CD14-positive monocyte (primary cell): ENCODE measurements at regions not wholly inside any gene's neighbourhood (a gene's known extent, or its start where the extent isn't known, plus 50 kb on each side); places are given as distances from the start of the nearest gene placed in this dataset.

Experiments used
- DNase-seq, 3 donors: peaks; one replicate each; pipeline ENCODE4 v3.0.0-alpha.2; 2011 to 2022
- H2AFZ ChIP-seq: 2 replicates; pipeline ENCODE4 v1.6.0; 2012; ENCODE audit warnings: mild to moderate bottlenecking, low read depth, low read length, inconsistent platforms; ENCODE audit not compliant: insufficient read depth, poor library complexity, severe bottlenecking
- H3K27ac ChIP-seq, 2 donors: 1 replicate in 1 of 2; 2 replicates in 1 of 2; pipeline ENCODE4 v1.5.1; 2012 to 2013; ENCODE audit warnings: low read length in 2 of 2, control low read depth in 1 of 2, inconsistent platforms in 1 of 2, low read depth in 1 of 2, mild to moderate bottlenecking in 1 of 2
- H3K27me3 ChIP-seq, 2 donors: one replicate each; pipeline versions ENCODE4 v1.6.0 to v1.6.1; 2011 to 2013; ENCODE audit warnings: low read length in 2 of 2; ENCODE audit not compliant: control insufficient read depth in 2 of 2, insufficient read depth in 2 of 2
- H3K36me3 ChIP-seq, 2 donors: replicated peaks in 1 of 2; 1 replicate in 1 of 2; 2 replicates in 1 of 2; pipeline versions ENCODE4 v1.5.1 to v1.6.1; 2012 to 2013; ENCODE audit warnings: low read length in 2 of 2, control low read depth in 1 of 2, inconsistent platforms in 1 of 2, mild to moderate bottlenecking in 1 of 2; ENCODE audit not compliant: insufficient read depth in 2 of 2, control insufficient read depth in 1 of 2
- H3K4me1 ChIP-seq, 2 donors: 1 replicate in 1 of 2; 2 replicates in 1 of 2; pipeline versions ENCODE4 v1.5.1 to v1.6.1; 2012 to 2013; ENCODE audit warnings: low read length in 2 of 2, control low read depth in 1 of 2, inconsistent platforms in 1 of 2, mild to moderate bottlenecking in 1 of 2, moderate library complexity in 1 of 2; ENCODE audit not compliant: insufficient read depth in 2 of 2, control insufficient read depth in 1 of 2
- H3K4me2 ChIP-seq: replicated peaks from 2 replicates; pipeline ENCODE3; 2012; ENCODE audit warnings: low read length, moderate library complexity, mild to moderate bottlenecking; ENCODE audit not compliant: poor library complexity, severe bottlenecking; ENCODE audit errors: extremely low read depth
- H3K4me3 ChIP-seq, 3 experiments: fragments of 200-600 bp in 1 of 3; sonication (generic) in 1 of 3; replicated peaks in 1 of 3; 1 replicate in 2 of 3; 2 replicates in 1 of 3; pipeline ENCODE4 v1.5.1; 2011 to 2013; ENCODE audit warnings: low read length in 3 of 3, mild to moderate bottlenecking in 3 of 3, control low read depth in 2 of 3, low read depth in 2 of 3, inconsistent platforms in 1 of 3, moderate library complexity in 1 of 3
- H3K79me2 ChIP-seq: 2 replicates; pipeline ENCODE4 v1.6.0; 2012; ENCODE audit warnings: mild to moderate bottlenecking, control low read depth, inconsistent platforms, low read length, moderate library complexity; ENCODE audit not compliant: insufficient read depth
- H3K9ac ChIP-seq: 2 replicates; pipeline ENCODE4 v1.6.0; 2017; ENCODE audit warnings: low read length, mild to moderate bottlenecking; ENCODE audit not compliant: insufficient read depth, poor library complexity, severe bottlenecking
- H3K9me3 ChIP-seq, 2 donors: replicated peaks in 1 of 2; 1 replicate in 1 of 2; 2 replicates in 1 of 2; pipeline versions ENCODE4 v1.5.1 to v1.6.1; 2012 to 2013; ENCODE audit warnings: low read length in 2 of 2, control low read depth in 1 of 2; ENCODE audit not compliant: control insufficient read depth in 1 of 2, insufficient read depth in 1 of 2
- H4K20me1 ChIP-seq: 2 replicates; pipeline ENCODE4 v1.6.0; 2012; ENCODE audit warnings: mild to moderate bottlenecking, low read length, control low read depth, moderate library complexity; ENCODE audit not compliant: insufficient read depth
- H3K27ac Mint-ChIP-seq, 7 donors: one replicate each; pipeline ENCODE4 v1.8.0; 2020; ENCODE audit warnings: mild to moderate bottlenecking in 7 of 7, mixed read lengths in 7 of 7, moderate library complexity in 6 of 7, inconsistent platforms in 2 of 7
- H3K27me3 Mint-ChIP-seq, 3 donors: one replicate each; pipeline ENCODE4 v1.8.0; 2021 to 2022; ENCODE audit warnings: low read depth in 3 of 3, mild to moderate bottlenecking in 3 of 3, mixed read lengths in 3 of 3, moderate library complexity in 3 of 3, inconsistent platforms in 1 of 3
- H3K36me3 Mint-ChIP-seq, 2 donors: one replicate each; pipeline ENCODE4 v1.8.0; 2020; ENCODE audit warnings: mixed read lengths in 2 of 2, inconsistent platforms in 1 of 2, mild to moderate bottlenecking in 1 of 2
- H3K4me1 Mint-ChIP-seq: one replicate; pipeline ENCODE4 v1.8.0; 2020; ENCODE audit warnings: mild to moderate bottlenecking, mixed read lengths
- H3K4me3 Mint-ChIP-seq, 2 donors: one replicate each; pipeline ENCODE4 v1.8.0; 2020; ENCODE audit warnings: mild to moderate bottlenecking in 2 of 2, mixed read lengths in 2 of 2, moderate library complexity in 1 of 2
- H3K9me3 Mint-ChIP-seq, 7 donors: one replicate each; pipeline ENCODE4 v1.8.0; 2020 to 2022; ENCODE audit warnings: mixed read lengths in 7 of 7, mild to moderate bottlenecking in 6 of 7, moderate library complexity in 6 of 7, inconsistent platforms in 2 of 7
- WGBS: methylation state at CpG from one replicate; pipeline ENCODE4 v1.1.5; 2013; ENCODE audit warnings: missing lambda C conversion rate; ENCODE audit not compliant: insufficient coverage; 5-methylcytosine and 5-hydroxymethylcytosine counted together
- intact Hi-C, 2 donors: fragments of 100-400 bp; cut with micrococcal nuclease; formaldehyde crosslinking; loops; one replicate each; pipeline versions ENCODE4 v1.15.0 to v1.15.1; 2023
- TF ChIP-seq, protein P1 (sequence below): fragments of 200-600 bp; IDR thresholded peaks from one replicate; pipeline ENCODE4 v1.8.0; 2022; ENCODE audit warnings: antibody characterized with exemption, mild to moderate bottlenecking

DNA sequence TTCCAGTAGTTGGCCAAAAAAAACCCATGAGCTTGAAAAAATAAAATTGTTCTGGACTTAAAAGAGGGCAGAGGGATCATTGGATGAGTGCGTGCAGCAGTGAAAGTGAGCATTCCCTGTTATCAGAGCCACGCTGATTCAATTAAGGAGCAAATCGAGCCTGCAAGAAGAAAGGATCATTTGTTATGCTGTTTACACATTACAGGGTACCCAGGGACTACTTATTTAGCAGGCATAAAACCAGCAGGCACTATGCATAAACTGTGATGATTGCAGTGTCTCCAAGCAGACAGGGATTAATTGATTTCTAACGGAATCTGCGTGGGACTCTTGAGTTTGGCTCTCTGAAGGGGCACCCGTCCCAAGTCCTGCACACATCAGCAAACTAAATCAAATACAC, 83.5 kb downstream of the SHOX start:
- WGBS, result 68% methylated on average over 3 of the region's 6 CpGs
- peaks cover 13 to 18% of the 10 kb centered on the region in 2 donors for H3K9me3 ChIP-seq
- no peaks in the 10 kb centered on the region for H3K36me3 ChIP-seq
- no peaks in the 10 kb centered on the region for H3K79me2 ChIP-seq
- no peak for DNase-seq
- H3K27ac ChIP-seq, result no peak overlapping the region
- H3K36me3 Mint-ChIP-seq, result no peaks in the 10 kb centered on the region
- no peak overlapping the region for H3K9ac ChIP-seq
- TF ChIP-seq, protein P1, sequence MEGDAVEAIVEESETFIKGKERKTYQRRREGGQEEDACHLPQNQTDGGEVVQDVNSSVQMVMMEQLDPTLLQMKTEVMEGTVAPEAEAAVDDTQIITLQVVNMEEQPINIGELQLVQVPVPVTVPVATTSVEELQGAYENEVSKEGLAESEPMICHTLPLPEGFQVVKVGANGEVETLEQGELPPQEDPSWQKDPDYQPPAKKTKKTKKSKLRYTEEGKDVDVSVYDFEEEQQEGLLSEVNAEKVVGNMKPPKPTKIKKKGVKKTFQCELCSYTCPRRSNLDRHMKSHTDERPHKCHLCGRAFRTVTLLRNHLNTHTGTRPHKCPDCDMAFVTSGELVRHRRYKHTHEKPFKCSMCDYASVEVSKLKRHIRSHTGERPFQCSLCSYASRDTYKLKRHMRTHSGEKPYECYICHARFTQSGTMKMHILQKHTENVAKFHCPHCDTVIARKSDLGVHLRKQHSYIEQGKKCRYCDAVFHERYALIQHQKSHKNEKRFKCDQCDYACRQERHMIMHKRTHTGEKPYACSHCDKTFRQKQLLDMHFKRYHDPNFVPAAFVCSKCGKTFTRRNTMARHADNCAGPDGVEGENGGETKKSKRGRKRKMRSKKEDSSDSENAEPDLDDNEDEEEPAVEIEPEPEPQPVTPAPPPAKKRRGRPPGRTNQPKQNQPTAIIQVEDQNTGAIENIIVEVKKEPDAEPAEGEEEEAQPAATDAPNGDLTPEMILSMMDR, result no peak
- H3K4me3 ChIP-seq, result no peak overlapping the region
- H3K4me1 Mint-ChIP-seq, result no peaks in the 10 kb centered on the region
- no peaks in the 10 kb centered on the region for H3K27me3 ChIP-seq
- no peak overlapping the region for H2AFZ ChIP-seq
- no peak overlapping the region for H3K27ac Mint-ChIP-seq
- peaks cover 6 to 40% (median 25%) of the 10 kb centered on the region in 7 donors for H3K9me3 Mint-ChIP-seq
- H3K4me2 ChIP-seq, result no peak overlapping the region
- H4K20me1 ChIP-seq, result no peaks in the 10 kb centered on the region
- peaks cover 3 to 4% (median 3%) of the 10 kb centered on the region in 3 donors for H3K27me3 Mint-ChIP-seq
- H3K4me3 Mint-ChIP-seq, result no peak overlapping the region
- no peaks in the 10 kb centered on the region for H3K4me1 ChIP-seq
- intact Hi-C loops, result no loop called here
